ENCODE measurements at regions not wholly inside any gene's neighbourhood (a gene's known extent, or its start where the extent isn't known, plus 50 kb on each side); places are given as distances from the start of the nearest gene placed in this dataset.
A peak's percentile ranks its signal among the peaks of the same experiment; 100 is the strongest.

- Histone ChIP-seq H2BK5ac (ENCODE audit: low read depth, low read length, poor library complexity, severe bottlenecking) (no peak overlapping the region), H3K4me1 (ENCODE audit: control insufficient read depth, insufficient read depth, low read depth, low read length) (peaks cover 9% of the 10 kb centered on the region), H3K18ac (ENCODE audit: low read depth in 1 of 2, low read length in 2 of 2) (no peak overlapping the region), H4K91ac (ENCODE audit: low read length) (no peak overlapping the region), H3K4ac (ENCODE audit: low read depth in 1 of 2, low read length in 2 of 2) (no peak overlapping the region), H4K8ac (ENCODE audit: low read length) (no peak overlapping the region), H3K36me3 (ENCODE audit: control insufficient read depth in 1 of 2, insufficient read depth in 2 of 2, low read depth in 1 of 2, low read length in 2 of 2) (no peaks in the 10 kb centered on the region), H3K79me1 (replicated peaks; ENCODE audit: low read length, poor library complexity, severe bottlenecking) (no peaks in the 10 kb centered on the region), H2BK120ac (ENCODE audit: low read depth, low read length) (no peak overlapping the region), H3K14ac (ENCODE audit: low read length in 2 of 2) (no peak overlapping the region), H3K9me3 (ENCODE audit: control insufficient read depth, low read length) (no peaks in the 10 kb centered on the region), H3K27me3 (ENCODE audit: control insufficient read depth in 1 of 2, insufficient read depth in 1 of 2, low read length in 2 of 2) (peaks cover 0 to 7% of the 10 kb centered on the region in 2 experiments), H3K4me3 (ENCODE audit: insufficient read depth in 1 of 2, low read depth in 1 of 2, low read length in 2 of 2) (no peak overlapping the region), H3K27ac (ENCODE audit: low read length, poor library complexity, severe bottlenecking) (no peak overlapping the region), H2AK5ac (ENCODE audit: low read length, severe bottlenecking) (peak overlapping the region; percentile 23), H2AFZ (ENCODE audit: low read depth, low read length) (no peak overlapping the region), H3K9ac (ENCODE audit: low read length) (no peak overlapping the region), H2BK12ac (ENCODE audit: low read length in 2 of 2) (no peak overlapping the region), H3K23ac (ENCODE audit: low read length in 2 of 2) (no peak overlapping the region), H2BK15ac (ENCODE audit: low read depth, poor library complexity, severe bottlenecking) (no peak overlapping the region), H3K4me2 (ENCODE audit: low read length, poor library complexity, severe bottlenecking) (no peak overlapping the region)
- no peak for DNase-seq
- 83% methylated on average over 4 of the region's 5 CpGs for WGBS
These were observed 303.3 kb upstream of the IGFBP3 start for GRCh38 chr7:46224363-46224762.

GRCh38 chr7:46220066-46220630 lies 299.1 kb upstream of the IGFBP3 start:
- WGBS, result 71% methylated on average over 4 of the region's 7 CpGs
- H2AFZ ChIP-seq (ENCODE audit: low read depth, low read length), result no peak overlapping the region
- DNase-seq, result peak; percentile 10
- H4K91ac ChIP-seq (ENCODE audit: low read length), result no peak overlapping the region
- H3K79me1 ChIP-seq (replicated peaks; ENCODE audit: low read length, poor library complexity, severe bottlenecking), result no peaks in the 10 kb centered on the region
- H3K23ac ChIP-seq (ENCODE audit: low read length in 2 of 2), result peak overlapping the region in 1 of 2 experiments; percentile 92
- H3K18ac ChIP-seq (ENCODE audit: low read depth in 1 of 2, low read length in 2 of 2), result peak overlapping the region in 1 of 2 experiments; percentile 34
- no peak overlapping the region for H3K27ac ChIP-seq (ENCODE audit: low read length, poor library complexity, severe bottlenecking)
- no peak overlapping the region for H2AK5ac ChIP-seq (ENCODE audit: low read length, severe bottlenecking)
- no peaks in the 10 kb centered on the region for H3K36me3 ChIP-seq (ENCODE audit: control insufficient read depth in 1 of 2, insufficient read depth in 2 of 2, low read depth in 1 of 2, low read length in 2 of 2)
- H3K4me3 ChIP-seq (ENCODE audit: insufficient read depth in 1 of 2, low read depth in 1 of 2, low read length in 2 of 2), result no peak overlapping the region
- no peak overlapping the region for H2BK15ac ChIP-seq (ENCODE audit: low read depth, poor library complexity, severe bottlenecking)
- no peak overlapping the region for H4K8ac ChIP-seq (ENCODE audit: low read length)
- H3K9me3 ChIP-seq (ENCODE audit: control insufficient read depth, low read length), result no peaks in the 10 kb centered on the region
- peak overlapping the region in 1 of 2 experiments; percentile 32 for H2BK12ac ChIP-seq (ENCODE audit: low read length in 2 of 2)
- H3K4me1 ChIP-seq (ENCODE audit: control insufficient read depth, insufficient read depth, low read depth, low read length), result peaks cover 6% of the 10 kb centered on the region
- no peak overlapping the region for H2BK120ac ChIP-seq (ENCODE audit: low read depth, low read length)
- H2BK5ac ChIP-seq (ENCODE audit: low read depth, low read length, poor library complexity, severe bottlenecking), result no peak overlapping the region
- H3K4me2 ChIP-seq (ENCODE audit: low read length, poor library complexity, severe bottlenecking), result no peak overlapping the region
- H3K14ac ChIP-seq (ENCODE audit: low read length in 2 of 2), result no peak overlapping the region
- H3K27me3 ChIP-seq (ENCODE audit: control insufficient read depth in 1 of 2, insufficient read depth in 1 of 2, low read length in 2 of 2), result peaks cover 0 to 7% of the 10 kb centered on the region in 2 experiments
- H3K9ac ChIP-seq (ENCODE audit: low read length), result no peak overlapping the region
- H3K4ac ChIP-seq (ENCODE audit: low read depth in 1 of 2, low read length in 2 of 2), result no peak overlapping the region

GRCh38 chr7:46218461-46219200 lies 297.6 kb upstream of the IGFBP3 start:
- WGBS, result 91% methylated on average over 6 of the region's 9 CpGs
- Histone ChIP-seq H3K4me3 (ENCODE audit: insufficient read depth in 1 of 2, low read depth in 1 of 2, low read length in 2 of 2) (no peak overlapping the region), H3K79me1 (replicated peaks; ENCODE audit: low read length, poor library complexity, severe bottlenecking) (no peaks in the 10 kb centered on the region), H3K14ac (ENCODE audit: low read length in 2 of 2) (no peak overlapping the region), H4K8ac (ENCODE audit: low read length) (no peak overlapping the region), H3K27ac (ENCODE audit: low read length, poor library complexity, severe bottlenecking) (no peak overlapping the region), H3K18ac (ENCODE audit: low read depth in 1 of 2, low read length in 2 of 2) (no peak overlapping the region), H4K91ac (ENCODE audit: low read length) (no peak overlapping the region), H2BK5ac (ENCODE audit: low read depth, low read length, poor library complexity, severe bottlenecking) (no peak overlapping the region), H3K36me3 (ENCODE audit: control insufficient read depth in 1 of 2, insufficient read depth in 2 of 2, low read depth in 1 of 2, low read length in 2 of 2) (no peaks in the 10 kb centered on the region), H2BK15ac (ENCODE audit: low read depth, poor library complexity, severe bottlenecking) (no peak overlapping the region), H3K4me1 (ENCODE audit: control insufficient read depth, insufficient read depth, low read depth, low read length) (peaks cover 4% of the 10 kb centered on the region), H3K23ac (ENCODE audit: low read length in 2 of 2) (no peak overlapping the region), H2BK12ac (ENCODE audit: low read length in 2 of 2) (no peak overlapping the region), H2AFZ (ENCODE audit: low read depth, low read length) (no peak overlapping the region), H3K9ac (ENCODE audit: low read length) (no peak overlapping the region), H2AK5ac (ENCODE audit: low read length, severe bottlenecking) (no peak overlapping the region), H3K9me3 (ENCODE audit: control insufficient read depth, low read length) (no peaks in the 10 kb centered on the region), H3K27me3 (ENCODE audit: control insufficient read depth in 1 of 2, insufficient read depth in 1 of 2, low read length in 2 of 2) (peaks cover 0 to 11% of the 10 kb centered on the region in 2 experiments), H3K4ac (ENCODE audit: low read depth in 1 of 2, low read length in 2 of 2) (no peak overlapping the region), H3K4me2 (ENCODE audit: low read length, poor library complexity, severe bottlenecking) (no peak overlapping the region), H2BK120ac (ENCODE audit: low read depth, low read length) (no peak overlapping the region)
- no peak for DNase-seq

- H3K36me3 ChIP-seq (ENCODE audit: control insufficient read depth in 1 of 2, insufficient read depth in 2 of 2, low read depth in 1 of 2, low read length in 2 of 2), result no peaks in the 10 kb centered on the region
- H3K27me3 ChIP-seq (ENCODE audit: control insufficient read depth in 1 of 2, insufficient read depth in 1 of 2, low read length in 2 of 2), result peaks cover 0 to 11% of the 10 kb centered on the region in 2 experiments
- no peak overlapping the region for H2AFZ ChIP-seq (ENCODE audit: low read depth, low read length)
- no peaks in the 10 kb centered on the region for H3K79me1 ChIP-seq (replicated peaks; ENCODE audit: low read length, poor library complexity, severe bottlenecking)
- no peak for DNase-seq
- H2BK120ac ChIP-seq (ENCODE audit: low read depth, low read length), result no peak overlapping the region
- H2BK15ac ChIP-seq (ENCODE audit: low read depth, poor library complexity, severe bottlenecking), result no peak overlapping the region
- no peak overlapping the region for H3K23ac ChIP-seq (ENCODE audit: low read length in 2 of 2)
- H3K14ac ChIP-seq (ENCODE audit: low read length in 2 of 2), result no peak overlapping the region
- no peaks in the 10 kb centered on the region for H3K9me3 ChIP-seq (ENCODE audit: control insufficient read depth, low read length)
- no peak overlapping the region for H4K8ac ChIP-seq (ENCODE audit: low read length)
- no peak overlapping the region for H3K4me2 ChIP-seq (ENCODE audit: low read length, poor library complexity, severe bottlenecking)
- no peak overlapping the region for H2BK5ac ChIP-seq (ENCODE audit: low read depth, low read length, poor library complexity, severe bottlenecking)
- WGBS, result 91% methylated on average over 14 of the region's 15 CpGs
- H3K9ac ChIP-seq (ENCODE audit: low read length), result no peak overlapping the region
- peaks cover 4% of the 10 kb centered on the region for H3K4me1 ChIP-seq (ENCODE audit: control insufficient read depth, insufficient read depth, low read depth, low read length)
- H3K18ac ChIP-seq (ENCODE audit: low read depth in 1 of 2, low read length in 2 of 2), result no peak overlapping the region
- H4K91ac ChIP-seq (ENCODE audit: low read length), result no peak overlapping the region
- H3K4me3 ChIP-seq (ENCODE audit: insufficient read depth in 1 of 2, low read depth in 1 of 2, low read length in 2 of 2), result no peak overlapping the region
- H3K4ac ChIP-seq (ENCODE audit: low read depth in 1 of 2, low read length in 2 of 2), result no peak overlapping the region
- no peak overlapping the region for H2BK12ac ChIP-seq (ENCODE audit: low read length in 2 of 2)
- no peak overlapping the region for H2AK5ac ChIP-seq (ENCODE audit: low read length, severe bottlenecking)
- H3K27ac ChIP-seq (ENCODE audit: low read length, poor library complexity, severe bottlenecking), result no peak overlapping the region
These were observed 295.0 kb upstream of the IGFBP3 start for GRCh38 chr7:46215987-46216567.

Data from mesenchymal stem cell (in vitro differentiated cells and primary cell).